WERI-Rb-1 (cell line): ENCODE measurements at regions not wholly inside any gene's neighbourhood (a gene's known extent, or its start where the extent isn't known, plus 50 kb on each side); places are given as distances from the start of the nearest gene placed in this dataset.

Source experiments
- DNase-seq: peaks from one replicate; pipeline ENCODE4 v3.0.0-alpha.2; 2020
- H3K27ac ChIP-seq: fragments of 250-450 bp; sonication (Bioruptor Pico); 2 replicates; pipeline ENCODE4 v1.5.1; 2020; ENCODE audit warnings: mild to moderate bottlenecking, moderate library complexity
- H3K27me3 ChIP-seq: fragments of 250-450 bp; sonication (Bioruptor Pico); 2 replicates; pipeline ENCODE4 v1.5.1; 2021; ENCODE audit warnings: mild to moderate bottlenecking, low read depth, moderate library complexity; ENCODE audit not compliant: insufficient read depth, severe bottlenecking
- H3K36me3 ChIP-seq: fragments of 250-450 bp; sonication (Bioruptor Pico); 2 replicates; pipeline ENCODE4 v1.5.1; 2020; ENCODE audit warnings: mild to moderate bottlenecking, moderate library complexity
- H3K4me3 ChIP-seq: 2 replicates; pipeline ENCODE4 v1.5.1; 2011; ENCODE audit warnings: low read depth, mild to moderate bottlenecking, control low read depth, low read length
- H3K9me3 ChIP-seq: fragments of 250-450 bp; sonication (Bioruptor Pico); 2 replicates; pipeline ENCODE4 v1.5.1; 2021; ENCODE audit warnings: mild to moderate bottlenecking, moderate library complexity; ENCODE audit not compliant: severe bottlenecking
- TF ChIP-seq, protein P1 (sequence below): IDR thresholded peaks from 2 replicates; pipeline ENCODE4 v1.5.1; 2011; ENCODE audit warnings: low read depth, mild to moderate bottlenecking, control low read depth, inconsistent platforms, low read length

- H3K9me3 ChIP-seq = no peaks in the 10 kb centered on the region
- H3K27ac ChIP-seq = no peak overlapping the region
- no peaks in the 10 kb centered on the region for H3K27me3 ChIP-seq
- no peaks in the 10 kb centered on the region for H3K36me3 ChIP-seq
- TF ChIP-seq, protein P1, sequence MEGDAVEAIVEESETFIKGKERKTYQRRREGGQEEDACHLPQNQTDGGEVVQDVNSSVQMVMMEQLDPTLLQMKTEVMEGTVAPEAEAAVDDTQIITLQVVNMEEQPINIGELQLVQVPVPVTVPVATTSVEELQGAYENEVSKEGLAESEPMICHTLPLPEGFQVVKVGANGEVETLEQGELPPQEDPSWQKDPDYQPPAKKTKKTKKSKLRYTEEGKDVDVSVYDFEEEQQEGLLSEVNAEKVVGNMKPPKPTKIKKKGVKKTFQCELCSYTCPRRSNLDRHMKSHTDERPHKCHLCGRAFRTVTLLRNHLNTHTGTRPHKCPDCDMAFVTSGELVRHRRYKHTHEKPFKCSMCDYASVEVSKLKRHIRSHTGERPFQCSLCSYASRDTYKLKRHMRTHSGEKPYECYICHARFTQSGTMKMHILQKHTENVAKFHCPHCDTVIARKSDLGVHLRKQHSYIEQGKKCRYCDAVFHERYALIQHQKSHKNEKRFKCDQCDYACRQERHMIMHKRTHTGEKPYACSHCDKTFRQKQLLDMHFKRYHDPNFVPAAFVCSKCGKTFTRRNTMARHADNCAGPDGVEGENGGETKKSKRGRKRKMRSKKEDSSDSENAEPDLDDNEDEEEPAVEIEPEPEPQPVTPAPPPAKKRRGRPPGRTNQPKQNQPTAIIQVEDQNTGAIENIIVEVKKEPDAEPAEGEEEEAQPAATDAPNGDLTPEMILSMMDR = no peak
- H3K4me3 ChIP-seq = no peak overlapping the region
- no peak for DNase-seq
Measured at GRCh38 chr12:92034858-92035401, 110.7 kb downstream of the BTG1 start.

DNA sequence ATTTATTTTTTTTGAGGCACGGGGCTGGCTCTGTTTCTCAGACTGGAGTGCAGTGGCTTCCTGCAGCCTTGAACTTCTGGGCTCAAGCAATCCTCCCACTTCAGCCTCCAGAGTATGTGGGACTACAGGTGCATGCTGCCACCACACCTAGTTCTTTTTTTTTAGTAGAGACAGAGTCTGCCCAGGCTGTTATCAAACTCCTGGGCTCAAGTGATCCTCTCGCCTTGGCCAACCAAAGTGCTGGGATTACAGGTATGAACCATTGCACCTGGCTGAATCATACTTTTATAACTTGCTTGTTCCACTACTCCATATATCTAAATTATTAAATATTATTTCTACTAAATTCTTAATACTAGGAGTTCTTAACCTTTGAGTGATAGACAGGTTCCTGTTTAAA lies 111.6 kb downstream of the BTG1 start:
- no peaks in the 10 kb centered on the region for H3K9me3 ChIP-seq
- no peak overlapping the region for H3K4me3 ChIP-seq
- TF ChIP-seq, protein P1 = no peak
- no peaks in the 10 kb centered on the region for H3K36me3 ChIP-seq
- DNase-seq = no peak
- H3K27me3 ChIP-seq = no peaks in the 10 kb centered on the region
- H3K27ac ChIP-seq = no peak overlapping the region

GRCh38 chr12:92032965-92033364 lies 112.7 kb downstream of the BTG1 start:
- no peaks in the 10 kb centered on the region for H3K9me3 ChIP-seq
- no peak overlapping the region for H3K4me3 ChIP-seq
- no peaks in the 10 kb centered on the region for H3K27me3 ChIP-seq
- no peak overlapping the region for H3K27ac ChIP-seq
- no peaks in the 10 kb centered on the region for H3K36me3 ChIP-seq
- DNase-seq = no peak
- TF ChIP-seq, protein P1 = no peak

DNA sequence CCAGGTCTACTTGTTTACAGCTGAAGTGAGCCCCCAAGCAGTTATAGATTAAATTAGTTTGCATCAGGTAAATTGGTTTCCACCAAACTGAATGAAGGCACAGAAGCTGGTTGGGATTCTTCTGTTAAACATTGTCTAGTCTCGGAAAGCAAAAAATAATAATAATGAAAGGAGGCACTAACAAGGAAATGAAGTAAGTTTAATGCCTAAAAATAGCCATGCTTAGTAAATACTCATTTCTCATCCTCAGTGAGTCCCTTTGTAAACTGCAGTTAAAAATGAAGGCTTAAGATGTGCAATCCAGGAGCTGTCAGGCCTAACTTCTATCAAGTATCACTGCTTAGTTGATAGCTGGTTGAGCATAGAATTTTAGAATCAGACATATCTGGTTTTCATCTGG lies 113.5 kb downstream of the BTG1 start:
- TF ChIP-seq, protein P1 = no peak
- H3K36me3 ChIP-seq = no peaks in the 10 kb centered on the region
- H3K27me3 ChIP-seq = no peaks in the 10 kb centered on the region
- no peak overlapping the region for H3K27ac ChIP-seq
- DNase-seq = no peak
- no peak overlapping the region for H3K4me3 ChIP-seq
- no peaks in the 10 kb centered on the region for H3K9me3 ChIP-seq

- no peaks in the 10 kb centered on the region for H3K9me3 ChIP-seq
- H3K27me3 ChIP-seq = no peaks in the 10 kb centered on the region
- TF ChIP-seq, protein P1 = no peak
- DNase-seq = no peak
- no peak overlapping the region for H3K4me3 ChIP-seq
- H3K36me3 ChIP-seq = no peaks in the 10 kb centered on the region
- no peak overlapping the region for H3K27ac ChIP-seq
Measured at GRCh38 chr12:92030618-92031017, 115.0 kb downstream of the BTG1 start.

DNA sequence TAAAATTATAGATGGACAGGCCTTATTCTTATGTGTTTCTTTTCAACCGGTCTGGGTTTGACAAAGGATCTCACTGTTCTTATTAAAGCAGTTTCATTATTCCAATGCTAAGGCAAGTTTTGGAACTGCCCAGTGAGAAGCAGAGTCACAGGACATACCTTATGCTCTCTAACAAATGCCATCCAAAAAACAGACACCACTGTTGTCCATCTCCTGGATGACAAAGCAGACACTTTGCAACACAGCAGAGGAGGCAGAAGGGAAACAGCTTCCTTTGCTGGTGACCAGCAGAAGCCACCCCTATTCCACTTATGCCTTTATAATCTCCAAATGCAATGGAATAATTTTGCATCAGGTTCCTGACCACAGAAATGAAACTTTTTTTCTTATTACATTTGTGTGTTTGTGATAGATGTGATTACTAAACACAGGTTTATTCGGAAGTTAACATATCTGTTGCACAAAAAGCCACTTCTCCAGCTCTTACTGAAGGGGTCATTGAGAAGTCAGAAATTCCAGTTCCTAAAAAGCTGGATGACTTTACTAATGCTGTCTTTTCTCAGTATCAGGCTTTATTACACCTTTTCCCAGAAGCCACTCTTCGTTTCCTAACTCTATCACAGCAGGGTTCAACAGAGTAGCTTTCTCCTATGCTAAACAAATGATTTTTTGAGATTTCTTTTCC lies 115.6 kb downstream of the BTG1 start:
- Histone ChIP-seq H3K27me3 (no peaks in the 10 kb centered on the region), H3K9me3 (no peaks in the 10 kb centered on the region), H3K27ac (no peak overlapping the region), H3K4me3 (no peak overlapping the region), H3K36me3 (no peaks in the 10 kb centered on the region)
- no peak for DNase-seq
- TF ChIP-seq, protein P1 = no peak
